GM12878 (cell line): ENCODE measurements at regions not wholly inside any gene's neighbourhood (a gene's known extent, or its start where the extent isn't known, plus 50 kb on each side); places are given as distances from the start of the nearest gene placed in this dataset.

Source experiments
- ATAC-seq: fragments of 200-7000 bp; cut with Tn5 transposase; 3 replicates; pipeline ENCODE4 v1.9.1; 2020; ENCODE audit warnings: mild to moderate bottlenecking, moderate library complexity
- BruUV-seq: library from RNA; stranded (reverse); fragments of 400-500 nt; replicated peaks from 2 replicates; lab custom pipeline; 2021; lab: Mats Ljungman, UMichigan
- CTCF ChIA-PET: fragments of 300-600 bp; sonication (Branson Sonifier 250); formaldehyde crosslinking; extraction: SDS; loops from one replicate; lab custom pipeline; 2021; ENCODE audit warnings: inconsistent platforms; lab: Yijun Ruan, JAX
- POLR2A ChIA-PET: fragments of 350-600 bp; formaldehyde crosslinking; extraction: SDS; loops from one replicate; lab custom pipeline; 2021; ENCODE audit warnings: inconsistent platforms; lab: Charles Lee
- RAD21 ChIA-PET: fragments of 300-600 bp; sonication (Branson Sonifier 250); formaldehyde crosslinking; loops from one replicate; lab custom pipeline; 2023; ENCODE audit warnings: antibody characterized with exemption; ENCODE audit not compliant: unreplicated experiment; lab: Charles Lee
- SMC1A ChIA-PET: fragments of 300-600 bp; sonication (Branson Sonifier 250); formaldehyde crosslinking; loops from one replicate; lab custom pipeline; 2023; ENCODE audit not compliant: unreplicated experiment, uncharacterized antibody; lab: Charles Lee
- DNase-seq: peaks from one replicate; pipeline ENCODE4 v3.0.0-alpha.2; 2011; ENCODE audit warnings: low read depth, low spot score
- FAIRE-seq: peaks from 3 replicates; lab custom pipeline; 2011; peaks lifted over from hg19 to GRCh38; lab: Jason Lieb, UNC
- H2AFZ ChIP-seq: 2 replicates; pipeline ENCODE4 v1.6.0; 2011; ENCODE audit warnings: low read depth, low read length, control low read depth; ENCODE audit not compliant: control insufficient read depth
- H3K27ac ChIP-seq: 2 replicates; pipeline ENCODE4 v1.5.1; 2011; ENCODE audit warnings: control low read depth; ENCODE audit not compliant: control insufficient read depth, insufficient read depth
- H3K27me3 ChIP-seq, 2 experiments: replicated peaks in 1 of 2; 2 replicates each; pipeline versions ENCODE4 v1.6.0 to v1.6.1; 2011; ENCODE audit warnings: low read length in 1 of 2; ENCODE audit not compliant: control insufficient read depth in 2 of 2, insufficient read depth in 2 of 2
- H3K36me3 ChIP-seq, 2 experiments: 2 replicates each; pipeline ENCODE4 v1.5.1; 2011; ENCODE audit warnings: low read length in 1 of 2; ENCODE audit not compliant: control insufficient read depth in 2 of 2, insufficient read depth in 2 of 2
- H3K4me1 ChIP-seq: 2 replicates; pipeline ENCODE4 v1.6.1; 2011; ENCODE audit warnings: mild to moderate bottlenecking, low read length, moderate library complexity, mixed read lengths; ENCODE audit not compliant: control insufficient read depth, insufficient read depth
- H3K4me2 ChIP-seq: 2 replicates; pipeline ENCODE4 v1.6.0; 2011; ENCODE audit warnings: control low read depth; ENCODE audit not compliant: control insufficient read depth, insufficient read depth
- H3K4me3 ChIP-seq: fragments of 200-600 bp; sonication (generic); 2 replicates; pipeline ENCODE4 v1.5.1; 2016
- H3K79me2 ChIP-seq: 2 replicates; pipeline ENCODE4 v1.6.0; 2011; ENCODE audit warnings: low read length; ENCODE audit not compliant: control insufficient read depth, insufficient read depth
- H3K9ac ChIP-seq: 2 replicates; pipeline ENCODE4 v1.8.0; 2011; ENCODE audit warnings: low read length, control low read depth, mixed read lengths; ENCODE audit not compliant: control insufficient read depth, insufficient read depth
- H3K9me3 ChIP-seq: replicated peaks from 3 replicates; pipeline ENCODE4 v1.5.1; 2011; ENCODE audit warnings: mild to moderate bottlenecking, low read length; ENCODE audit not compliant: control insufficient read depth, insufficient read depth
- H4K20me1 ChIP-seq: 2 replicates; pipeline ENCODE4 v1.6.0; 2011; ENCODE audit not compliant: control insufficient read depth, insufficient read depth
- ATF2 ChIP-seq: IDR thresholded peaks from 2 replicates; pipeline ENCODE4 v1.6.1; 2012; ENCODE audit warnings: low read length, inconsistent platforms
- HDAC2 ChIP-seq: fragments of 200-600 bp; sonication (generic); IDR thresholded peaks from 2 replicates; pipeline ENCODE4 v1.6.1; 2017
- HDGF ChIP-seq: fragments of 450-650 bp; IDR thresholded peaks from 2 replicates; pipeline ENCODE4 v1.6.1; 2016; ENCODE audit warnings: antibody characterized with exemption
- JUNB ChIP-seq: IDR thresholded peaks from 2 replicates; pipeline ENCODE4 v1.6.1; 2016; ENCODE audit warnings: antibody characterized with exemption, mild to moderate bottlenecking
- MTA3 ChIP-seq: IDR thresholded peaks from 2 replicates; pipeline ENCODE4 v1.6.1; 2012; ENCODE audit warnings: low read length, inconsistent platforms, borderline replicate concordance
- NR2C1 ChIP-seq: fragments of 450-650 bp; IDR thresholded peaks from 2 replicates; pipeline ENCODE4 v1.6.1; 2017; ENCODE audit warnings: antibody characterized with exemption, mild to moderate bottlenecking, moderate library complexity
- PAX8 ChIP-seq: fragments of 450-650 bp; IDR thresholded peaks from 2 replicates; pipeline ENCODE4 v1.6.1; 2017; ENCODE audit warnings: mild to moderate bottlenecking, moderate library complexity
- RUNX3 ChIP-seq: IDR thresholded peaks from 2 replicates; pipeline ENCODE4 v1.6.1; 2012; ENCODE audit warnings: low read length, inconsistent platforms
- ZNF217 ChIP-seq: fragments of 450-650 bp; IDR thresholded peaks from 2 replicates; pipeline ENCODE4 v1.6.1; 2017; ENCODE audit warnings: antibody characterized with exemption, mild to moderate bottlenecking
- ZNF384 ChIP-seq: IDR thresholded peaks from 2 replicates; pipeline ENCODE4 v1.6.1; 2012; ENCODE audit warnings: low read depth, mild to moderate bottlenecking, low read length, improper control_type of control experiment, borderline replicate concordance
- WGBS: methylation state at CpG from one replicate; pipeline ENCODE4 v1.1.6; 2016; ENCODE audit warnings: low lambda C conversion rate; ENCODE audit not compliant: insufficient replicate concordance, insufficient coverage; ENCODE audit errors: missing lambda C conversion rate; 5-methylcytosine and 5-hydroxymethylcytosine counted together
- in situ Hi-C: fragments of 300-500 bp; cut with MboI; formaldehyde crosslinking; loops from 9 replicates; pipeline ENCODE4 v1.14.3; 2018; ENCODE audit warnings: mixed read lengths
- intact Hi-C: fragments of 100-400 bp; cut with micrococcal nuclease; formaldehyde crosslinking; loops from one replicate; pipeline ENCODE4 v1.14.2; 2022; ENCODE audit not compliant: unreplicated experiment

GRCh38 chr1:61518670-61519400 is 206.1 kb downstream of the TM2D1 start:
- no peak overlapping the region for H3K4me3 ChIP-seq
- DNase-seq (no peak), ATAC-seq (peak; percentile 71), FAIRE-seq (no peak)
- no peaks in the 10 kb centered on the region for H3K36me3 ChIP-seq
- 0% methylated on average over 1 of the region's 1 CpG for WGBS
- in situ Hi-C loops, result no loop called here
- BruUV-seq, result no TSS peak
- H3K9me3 ChIP-seq, result no peaks in the 10 kb centered on the region
- H3K4me2 ChIP-seq, result no peak overlapping the region
- H3K4me1 ChIP-seq, result peaks cover 4% of the 10 kb centered on the region; the same call in 1 of the 2 replicates
- TF ChIP-seq HDAC2 (no peak), HDGF (no peak), MTA3 (no peak), RUNX3 (peak; percentile 76), ZNF384 (no peak), NR2C1 (no peak), PAX8 (no peak), ATF2 (0 out of 2 replicates have a peak, but pooled peaks have one; percentile 34), JUNB (peak; percentile 82), ZNF217 (0 out of 2 replicates have a peak, but pooled peaks have one; percentile 22)
- no peak overlapping the region for H2AFZ ChIP-seq
- H4K20me1 ChIP-seq, result no peaks in the 10 kb centered on the region
- intact Hi-C loops, result no loop called here
- ChIA-PET CTCF (no interaction called here), RAD21 (no interaction called here), SMC1A (no interaction called here), POLR2A (no interaction called here)
- H3K79me2 ChIP-seq, result no peaks in the 10 kb centered on the region
- H3K9ac ChIP-seq, result no peak overlapping the region
- H3K27me3 ChIP-seq, result no peaks in the 10 kb centered on the region; a peak in 1 of 4 replicates
- H3K27ac ChIP-seq, result no peak overlapping the region
